DOHH2 (cell line): ENCODE measurements at regions not wholly inside any gene's neighbourhood (a gene's known extent, or its start where the extent isn't known, plus 50 kb on each side); places are given as distances from the start of the nearest gene placed in this dataset.

Experiments
- H3F3A ChIP-seq: fragments of 200-600 bp; sonication (generic), shearing (Covaris generic); 2 replicates; pipeline ENCODE4 v1.6.0; 2016; ENCODE audit warnings: antibody characterized with exemption, mild to moderate bottlenecking; ENCODE audit not compliant: control insufficient read depth, insufficient read depth
- H3K27ac ChIP-seq: fragments of 200-600 bp; sonication (generic); 2 replicates; pipeline ENCODE4 v1.5.1; 2014; ENCODE audit warnings: low read depth, mild to moderate bottlenecking, low read length, moderate library complexity
- H3K27me3 ChIP-seq: fragments of 200-600 bp; sonication (generic); 2 replicates; pipeline ENCODE4 v1.6.1; 2014; ENCODE audit warnings: mild to moderate bottlenecking, low read length, mixed read lengths; ENCODE audit not compliant: control insufficient read depth
- H3K36me3 ChIP-seq: fragments of 200-600 bp; sonication (generic); 2 replicates; pipeline ENCODE4 v1.6.1; 2014; ENCODE audit warnings: mild to moderate bottlenecking, low read length, moderate library complexity, mixed read lengths; ENCODE audit not compliant: control insufficient read depth
- H3K4me1 ChIP-seq: fragments of 200-600 bp; sonication (generic); 2 replicates; pipeline ENCODE4 v1.6.1; 2014; ENCODE audit warnings: mild to moderate bottlenecking, low read length, mixed read lengths; ENCODE audit not compliant: control insufficient read depth
- H3K4me2 ChIP-seq: fragments of 200-600 bp; sonication (generic); 2 replicates; pipeline ENCODE4 v1.6.0; 2014; ENCODE audit warnings: mild to moderate bottlenecking, low read length, moderate library complexity
- H3K4me3 ChIP-seq: fragments of 200-600 bp; sonication (generic); 2 replicates; pipeline ENCODE4 v1.5.1; 2014; ENCODE audit warnings: mild to moderate bottlenecking, low read length, mixed read lengths
- H3K79me2 ChIP-seq: fragments of 200-600 bp; sonication (generic); 2 replicates; pipeline ENCODE4 v1.6.1; 2014; ENCODE audit warnings: mild to moderate bottlenecking, low read length, mixed read lengths; ENCODE audit not compliant: control insufficient read depth
- H3K9me2 ChIP-seq: fragments of 200-600 bp; sonication (generic); replicated peaks from 2 replicates; pipeline ENCODE4 v1.6.1; 2014; ENCODE audit warnings: mild to moderate bottlenecking, low read length, mixed read lengths; ENCODE audit not compliant: control insufficient read depth
- H3K9me3 ChIP-seq: fragments of 200-600 bp; sonication (generic); 2 replicates; pipeline ENCODE4 v1.6.1; 2014; ENCODE audit warnings: antibody characterized with exemption, low read length, mixed read lengths; ENCODE audit not compliant: control insufficient read depth, insufficient read depth
- H4K20me1 ChIP-seq: fragments of 200-600 bp; sonication (generic); 2 replicates; pipeline ENCODE4 v1.6.0; 2014; ENCODE audit warnings: low read depth, mild to moderate bottlenecking, antibody characterized with exemption, low read length, moderate library complexity; ENCODE audit not compliant: control insufficient read depth, insufficient read depth
- EZH2phosphoT487 ChIP-seq: fragments of 200-600 bp; sonication (generic); IDR thresholded peaks from 2 replicates; pipeline ENCODE4 v1.6.1; 2017; ENCODE audit warnings: borderline replicate concordance, mild to moderate bottlenecking, antibody characterized with exemption, low read length, moderate library complexity, mixed read lengths
- TF ChIP-seq, protein P1 (sequence below): fragments of 200-600 bp; sonication (generic); IDR thresholded peaks from one replicate; pipeline ENCODE4 v1.5.1; 2014; ENCODE audit warnings: antibody characterized with exemption, mild to moderate bottlenecking, low read depth, low read length; ENCODE audit not compliant: poor library complexity, severe bottlenecking

DNA sequence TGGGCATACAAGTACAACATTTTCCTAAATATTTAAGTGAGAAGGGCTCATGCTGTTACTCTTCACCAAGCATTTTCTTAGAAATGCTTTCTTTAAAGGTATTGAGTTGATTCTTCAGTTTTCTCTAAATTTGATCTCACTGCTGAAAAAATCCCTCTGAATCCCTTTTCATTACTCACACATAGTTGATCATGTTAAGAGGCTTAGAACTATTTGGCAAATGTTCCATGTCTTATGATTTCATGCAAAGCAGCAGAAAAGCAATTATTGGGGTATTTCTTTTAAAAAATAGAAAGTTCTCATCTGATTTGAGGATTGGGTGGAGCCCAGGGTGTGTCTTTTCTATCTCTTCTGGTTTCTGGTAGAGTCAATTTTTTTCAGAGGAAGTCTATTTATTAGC, 1079.8 kb upstream of the ZEB2 start:
- no peaks in the 10 kb centered on the region for H3F3A ChIP-seq
- no peaks in the 10 kb centered on the region for H3K36me3 ChIP-seq
- H3K9me3 ChIP-seq = no peaks in the 10 kb centered on the region; the same call in 1 of the 2 replicates
- no peak overlapping the region for H3K27ac ChIP-seq
- H3K4me1 ChIP-seq = peaks cover 4% of the 10 kb centered on the region; the same call in 1 of the 2 replicates
- no peaks in the 10 kb centered on the region for H3K27me3 ChIP-seq
- TF ChIP-seq EZH2phosphoT487 = no peak
- TF ChIP-seq, protein P1, sequence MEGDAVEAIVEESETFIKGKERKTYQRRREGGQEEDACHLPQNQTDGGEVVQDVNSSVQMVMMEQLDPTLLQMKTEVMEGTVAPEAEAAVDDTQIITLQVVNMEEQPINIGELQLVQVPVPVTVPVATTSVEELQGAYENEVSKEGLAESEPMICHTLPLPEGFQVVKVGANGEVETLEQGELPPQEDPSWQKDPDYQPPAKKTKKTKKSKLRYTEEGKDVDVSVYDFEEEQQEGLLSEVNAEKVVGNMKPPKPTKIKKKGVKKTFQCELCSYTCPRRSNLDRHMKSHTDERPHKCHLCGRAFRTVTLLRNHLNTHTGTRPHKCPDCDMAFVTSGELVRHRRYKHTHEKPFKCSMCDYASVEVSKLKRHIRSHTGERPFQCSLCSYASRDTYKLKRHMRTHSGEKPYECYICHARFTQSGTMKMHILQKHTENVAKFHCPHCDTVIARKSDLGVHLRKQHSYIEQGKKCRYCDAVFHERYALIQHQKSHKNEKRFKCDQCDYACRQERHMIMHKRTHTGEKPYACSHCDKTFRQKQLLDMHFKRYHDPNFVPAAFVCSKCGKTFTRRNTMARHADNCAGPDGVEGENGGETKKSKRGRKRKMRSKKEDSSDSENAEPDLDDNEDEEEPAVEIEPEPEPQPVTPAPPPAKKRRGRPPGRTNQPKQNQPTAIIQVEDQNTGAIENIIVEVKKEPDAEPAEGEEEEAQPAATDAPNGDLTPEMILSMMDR = no peak
- H3K79me2 ChIP-seq = no peaks in the 10 kb centered on the region
- no peak overlapping the region for H3K4me3 ChIP-seq
- no peak overlapping the region for H3K4me2 ChIP-seq
- H4K20me1 ChIP-seq = no peaks in the 10 kb centered on the region
- no peaks in the 10 kb centered on the region for H3K9me2 ChIP-seq

DNA sequence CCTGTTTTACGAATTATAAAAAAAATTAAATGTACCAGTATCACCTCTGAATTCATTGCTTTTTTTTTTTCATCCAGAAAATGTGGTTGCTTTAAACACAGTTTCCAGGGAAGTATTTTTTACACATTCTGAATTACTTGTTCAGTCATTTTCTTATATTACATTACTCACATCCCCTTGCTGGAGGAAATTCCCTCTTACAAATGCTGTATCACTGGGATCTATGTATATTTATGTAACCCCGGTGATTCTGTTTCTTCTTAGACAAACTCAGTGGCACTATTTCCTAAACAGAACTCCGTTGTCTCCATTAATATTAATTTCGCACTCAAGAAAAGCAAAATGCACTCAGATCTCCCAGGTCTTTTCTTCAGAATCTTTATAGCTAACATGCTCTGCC, 1078.5 kb upstream of the ZEB2 start:
- H3K27ac ChIP-seq = no peak overlapping the region
- no peak overlapping the region for H3K4me2 ChIP-seq

DNA sequence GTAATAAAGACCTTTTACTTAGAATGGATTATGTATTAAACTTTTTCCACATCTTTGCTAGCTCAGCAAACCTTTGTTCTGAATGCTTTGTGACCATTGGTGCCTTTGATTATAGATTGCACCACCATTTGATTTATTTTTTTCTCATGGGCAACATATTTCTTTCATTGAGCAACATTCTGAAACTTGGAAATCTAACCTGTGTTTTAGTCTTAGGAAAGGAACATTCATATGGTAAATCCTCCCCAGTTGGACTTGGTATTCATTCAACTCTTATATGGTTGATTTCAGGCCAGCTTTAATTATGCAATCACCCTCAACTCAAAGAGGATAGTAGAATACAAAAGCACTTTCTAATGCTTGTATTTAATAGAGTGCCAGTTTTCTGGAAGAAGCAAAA, 1077.9 kb upstream of the ZEB2 start:
- Histone ChIP-seq H3K9me3 (no peaks in the 10 kb centered on the region; the same call in 1 of the 2 replicates), H3K4me1 (peaks cover 20% of the 10 kb centered on the region), H3K9me2 (no peaks in the 10 kb centered on the region)

More for the DNA sequence above, 1078.5 kb upstream of the ZEB2 start:
- Histone ChIP-seq H4K20me1 (no peaks in the 10 kb centered on the region), H3K27me3 (no peaks in the 10 kb centered on the region), H3K4me1 (peaks cover 13% of the 10 kb centered on the region), H3K4me3 (no peak overlapping the region), H3K9me3 (no peaks in the 10 kb centered on the region; the same call in 1 of the 2 replicates), H3K9me2 (no peaks in the 10 kb centered on the region), H3K79me2 (no peaks in the 10 kb centered on the region), H3F3A (peaks cover under 1% of the 10 kb centered on the region; the same call in 1 of the 2 replicates), H3K36me3 (peaks cover 4% of the 10 kb centered on the region; the same call in 1 of the 2 replicates)
- TF ChIP-seq, protein P1 = no peak
- no peak for TF ChIP-seq EZH2phosphoT487

More for the DNA sequence above, 1077.9 kb upstream of the ZEB2 start:
- no peak overlapping the region for H3K27ac ChIP-seq
- H4K20me1 ChIP-seq = no peaks in the 10 kb centered on the region
- no peak overlapping the region for H3K4me2 ChIP-seq
- H3F3A ChIP-seq = peaks cover 5% of the 10 kb centered on the region
- TF ChIP-seq, protein P1 = no peak
- TF ChIP-seq EZH2phosphoT487 = no peak
- no peaks in the 10 kb centered on the region for H3K27me3 ChIP-seq
- H3K4me3 ChIP-seq = no peak overlapping the region
- H3K36me3 ChIP-seq = peaks cover 4% of the 10 kb centered on the region; the same call in 1 of the 2 replicates
- H3K79me2 ChIP-seq = no peaks in the 10 kb centered on the region
